Mesodermal cell (in vitro differentiated cells): ENCODE measurements at regions not wholly inside any gene's neighbourhood (a gene's known extent, or its start where the extent isn't known, plus 50 kb on each side); places are given as distances from the start of the nearest gene placed in this dataset.

Experiments
- H3K27ac ChIP-seq: 2 replicates; pipeline ENCODE4 v1.7.0; 2013; ENCODE audit warnings: mild to moderate bottlenecking, low read depth, low read length, moderate library complexity; ENCODE audit not compliant: severe bottlenecking
- H3K36me3 ChIP-seq: 2 replicates; pipeline ENCODE4 v1.7.1; 2013; ENCODE audit warnings: mild to moderate bottlenecking, low read length, moderate library complexity; ENCODE audit not compliant: control insufficient read depth, insufficient read depth
- H3K4me1 ChIP-seq: one replicate; pipeline ENCODE4 v1.7.1; 2013; ENCODE audit warnings: mild to moderate bottlenecking, low read length; ENCODE audit not compliant: insufficient read depth, control insufficient read depth, poor library complexity, severe bottlenecking
- H3K4me3 ChIP-seq: 2 replicates; pipeline ENCODE4 v1.7.0; 2013; ENCODE audit warnings: low read length, control low read depth, mild to moderate bottlenecking; ENCODE audit not compliant: insufficient read depth, poor library complexity, severe bottlenecking; ENCODE audit errors: extremely low read depth
- H3K9me3 ChIP-seq: 2 replicates; pipeline ENCODE4 v1.7.1; 2013; ENCODE audit warnings: mild to moderate bottlenecking, low read length, moderate library complexity; ENCODE audit not compliant: control insufficient read depth
- WGBS, 2 experiments: methylation state at CpG; one replicate each; pipeline ENCODE4 v1.1.5; 2013; ENCODE audit warnings: missing lambda C conversion rate in 2 of 2; ENCODE audit not compliant: insufficient coverage in 2 of 2; 5-methylcytosine and 5-hydroxymethylcytosine counted together

GRCh38 chr1:55997536-55997935 is 581.8 kb downstream of the PLPP3 start:
- Histone ChIP-seq H3K4me1 (no peaks in the 10 kb centered on the region), H3K27ac (no peak overlapping the region)
- WGBS, 2 experiments = no CpG with 5 or more reads among the region's 1 CpG

DNA sequence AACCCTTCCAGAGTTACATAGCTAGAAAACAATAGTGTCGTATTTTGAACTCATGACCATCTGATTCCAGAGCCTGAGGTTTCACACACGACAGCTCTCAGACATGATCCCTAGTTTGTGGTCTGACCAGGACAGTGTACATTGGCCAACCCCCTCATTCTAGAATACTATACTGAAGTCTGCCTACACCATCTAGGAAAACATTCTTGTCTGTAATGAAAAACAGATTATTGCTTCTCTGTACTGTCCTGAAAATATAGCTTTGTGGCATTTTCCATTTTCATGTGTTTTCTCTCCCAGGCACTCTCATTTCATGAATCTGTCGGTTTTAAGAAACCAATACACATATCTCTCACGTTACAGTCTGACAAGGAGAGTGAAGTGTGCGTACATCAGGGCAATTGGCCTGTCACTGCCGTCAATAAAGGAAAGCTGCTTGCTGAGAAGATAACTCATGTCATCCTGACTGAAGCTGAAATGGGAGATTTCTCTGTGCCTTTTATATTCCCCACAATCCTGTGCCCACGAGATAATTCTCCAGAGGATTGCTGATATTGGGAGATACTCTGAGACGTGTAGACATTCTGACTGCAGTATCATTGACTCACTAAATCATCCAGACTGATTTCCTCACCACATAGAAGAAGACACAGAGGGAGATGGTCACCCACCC is 585.6 kb downstream of the PLPP3 start:
- Histone ChIP-seq H3K4me3 (no peak overlapping the region), H3K4me1 (no peaks in the 10 kb centered on the region), H3K36me3 (no peaks in the 10 kb centered on the region), H3K9me3 (peaks cover 7% of the 10 kb centered on the region), H3K27ac (no peak overlapping the region)
- WGBS, 2 experiments = 92 to 94% methylated on average over 4 to 6 of the region's 8 CpGs

More at GRCh38 chr1:55997536-55997935, 581.8 kb downstream of the PLPP3 start:
- no peaks in the 10 kb centered on the region for H3K36me3 ChIP-seq
- H3K4me3 ChIP-seq = no peak overlapping the region
- H3K9me3 ChIP-seq = peaks cover 7% of the 10 kb centered on the region

DNA sequence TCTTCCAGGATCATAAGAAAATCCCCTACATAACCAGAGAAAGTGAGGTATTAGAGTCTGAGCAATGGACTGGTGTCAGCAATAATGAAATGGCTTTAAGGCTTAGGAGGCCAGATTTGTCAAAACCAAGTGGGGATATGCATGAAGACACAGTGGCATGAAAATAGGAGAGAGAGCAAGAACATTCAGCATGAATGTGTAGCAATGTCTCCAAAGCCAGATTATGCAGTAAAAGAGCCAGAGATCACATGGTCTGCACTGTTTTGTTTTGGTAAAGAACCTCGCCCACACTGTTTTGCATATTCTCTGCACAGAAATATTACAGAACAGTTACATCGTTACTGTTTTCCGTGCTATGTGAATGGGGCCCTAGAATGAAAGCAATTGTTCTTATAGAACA is 589.4 kb downstream of the PLPP3 start:
- 96 to 100% methylated on average over 2 to 3 of the region's 3 CpGs for WGBS, 2 experiments
- Histone ChIP-seq H3K9me3 (no peaks in the 10 kb centered on the region), H3K4me1 (no peaks in the 10 kb centered on the region), H3K27ac (no peak overlapping the region), H3K36me3 (no peaks in the 10 kb centered on the region), H3K4me3 (no peak overlapping the region)

DNA sequence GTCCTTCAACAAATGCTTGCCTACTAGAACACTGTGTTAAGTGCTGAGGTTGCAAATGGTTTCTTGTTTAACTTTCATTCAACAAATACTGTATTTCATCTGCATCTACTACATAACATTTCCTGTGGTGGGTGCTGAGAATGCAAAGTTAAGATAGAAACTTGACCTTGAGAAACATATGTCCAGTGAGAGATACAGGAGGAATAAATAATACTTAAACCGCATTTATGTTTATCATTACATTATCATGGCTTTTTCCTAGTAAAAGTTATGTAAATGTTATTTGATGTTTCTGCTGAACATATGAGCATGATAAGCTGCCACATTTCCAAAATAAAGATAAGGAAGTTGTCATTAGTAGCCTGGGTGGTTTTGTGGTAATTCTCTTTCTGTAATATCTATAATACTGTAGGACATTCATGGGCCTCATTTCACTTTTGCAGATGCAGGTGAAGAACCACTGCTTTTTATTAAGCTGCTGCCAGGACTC is 590.4 kb downstream of the PLPP3 start:
- Histone ChIP-seq H3K36me3 (no peaks in the 10 kb centered on the region), H3K27ac (no peak overlapping the region), H3K4me3 (no peak overlapping the region), H3K4me1 (no peaks in the 10 kb centered on the region), H3K9me3 (no peaks in the 10 kb centered on the region)
- WGBS, 2 experiments = no CpG with 5 or more reads among the region's 1 CpG

DNA sequence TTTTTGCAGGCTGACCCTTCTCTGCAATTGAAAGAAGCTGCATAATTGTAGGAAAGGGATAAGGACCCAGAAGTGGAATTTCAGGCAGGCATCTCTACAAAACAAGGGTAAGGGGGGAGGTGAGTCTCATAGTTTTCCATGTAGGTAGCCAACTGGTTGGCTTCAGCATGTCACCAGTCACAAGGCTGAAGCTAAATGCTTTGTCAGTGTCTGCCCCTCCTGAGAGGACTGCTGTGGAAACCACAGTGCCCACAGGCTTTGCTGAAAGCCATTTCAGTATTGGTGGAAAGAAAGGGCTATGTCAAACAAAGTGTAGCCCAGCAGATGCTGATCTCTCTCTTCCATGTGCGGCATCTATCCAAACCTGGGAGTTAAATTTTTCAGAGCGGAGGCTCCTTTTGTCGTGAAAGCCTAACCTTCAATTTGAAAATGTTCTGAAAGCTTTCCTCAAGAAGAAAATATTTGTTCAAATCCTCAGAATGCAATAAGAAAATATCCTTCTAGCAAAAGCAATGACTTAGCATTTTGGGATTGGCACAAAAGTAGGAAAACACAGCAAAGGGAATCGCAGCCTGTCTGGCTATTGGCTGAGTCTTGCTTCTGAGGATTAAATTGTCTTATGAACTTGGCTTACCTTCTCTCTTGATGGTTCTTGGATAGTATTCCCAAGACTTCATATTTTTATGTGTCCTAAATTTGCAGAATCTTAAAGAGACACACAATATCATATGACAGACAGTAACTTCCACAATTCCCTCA is 591.7 kb downstream of the PLPP3 start:
- no peak overlapping the region for H3K4me3 ChIP-seq
- no peaks in the 10 kb centered on the region for H3K36me3 ChIP-seq
- no peaks in the 10 kb centered on the region for H3K9me3 ChIP-seq
- H3K27ac ChIP-seq = no peak overlapping the region
- H3K4me1 ChIP-seq = no peaks in the 10 kb centered on the region
- 83 to 90% methylated on average over 3 of the region's 4 CpGs for WGBS, 2 experiments

DNA sequence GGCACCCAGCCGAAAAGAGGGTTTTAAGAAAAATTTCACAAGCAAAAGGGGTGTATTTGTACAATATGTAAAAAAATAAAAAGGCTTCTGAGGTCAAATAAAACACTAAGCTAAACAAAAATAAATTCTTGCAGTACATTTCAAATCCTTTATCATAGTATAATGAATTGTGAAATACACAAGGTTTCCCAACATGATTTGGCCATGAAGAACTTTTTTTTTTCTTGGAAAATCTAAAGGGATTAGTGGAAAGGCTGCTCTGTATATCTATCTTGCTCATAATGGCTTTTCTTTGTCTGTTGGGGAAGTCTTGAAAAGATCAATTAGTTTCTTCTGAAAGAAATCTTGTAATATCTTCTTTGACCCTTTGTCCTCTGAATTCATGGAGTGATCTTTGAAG is 593.4 kb downstream of the PLPP3 start:
- Histone ChIP-seq H3K4me3 (no peak overlapping the region), H3K27ac (no peak overlapping the region), H3K9me3 (no peaks in the 10 kb centered on the region), H3K36me3 (no peaks in the 10 kb centered on the region), H3K4me1 (no peaks in the 10 kb centered on the region)
- WGBS, 2 experiments = no CpG with 5 or more reads among the region's 1 CpG

GRCh38 chr1:55981010-55981650 is 598.2 kb downstream of the PLPP3 start:
- WGBS, 2 experiments = no CpG with 5 or more reads among the region's 2 CpGs
- no peaks in the 10 kb centered on the region for H3K4me1 ChIP-seq

GRCh38 chr1:55980582-55980981 is 598.8 kb downstream of the PLPP3 start:
- H3K9me3 ChIP-seq = no peaks in the 10 kb centered on the region
- no peaks in the 10 kb centered on the region for H3K4me1 ChIP-seq
- 86 to 100% methylated on average over 1 of the region's 4 CpGs for WGBS, 2 experiments
- no peak overlapping the region for H3K4me3 ChIP-seq
- H3K27ac ChIP-seq = no peak overlapping the region
- H3K36me3 ChIP-seq = no peaks in the 10 kb centered on the region

More at GRCh38 chr1:55981010-55981650, 598.2 kb downstream of the PLPP3 start:
- Histone ChIP-seq H3K36me3 (no peaks in the 10 kb centered on the region), H3K4me3 (no peak overlapping the region), H3K27ac (no peak overlapping the region), H3K9me3 (no peaks in the 10 kb centered on the region)

DNA sequence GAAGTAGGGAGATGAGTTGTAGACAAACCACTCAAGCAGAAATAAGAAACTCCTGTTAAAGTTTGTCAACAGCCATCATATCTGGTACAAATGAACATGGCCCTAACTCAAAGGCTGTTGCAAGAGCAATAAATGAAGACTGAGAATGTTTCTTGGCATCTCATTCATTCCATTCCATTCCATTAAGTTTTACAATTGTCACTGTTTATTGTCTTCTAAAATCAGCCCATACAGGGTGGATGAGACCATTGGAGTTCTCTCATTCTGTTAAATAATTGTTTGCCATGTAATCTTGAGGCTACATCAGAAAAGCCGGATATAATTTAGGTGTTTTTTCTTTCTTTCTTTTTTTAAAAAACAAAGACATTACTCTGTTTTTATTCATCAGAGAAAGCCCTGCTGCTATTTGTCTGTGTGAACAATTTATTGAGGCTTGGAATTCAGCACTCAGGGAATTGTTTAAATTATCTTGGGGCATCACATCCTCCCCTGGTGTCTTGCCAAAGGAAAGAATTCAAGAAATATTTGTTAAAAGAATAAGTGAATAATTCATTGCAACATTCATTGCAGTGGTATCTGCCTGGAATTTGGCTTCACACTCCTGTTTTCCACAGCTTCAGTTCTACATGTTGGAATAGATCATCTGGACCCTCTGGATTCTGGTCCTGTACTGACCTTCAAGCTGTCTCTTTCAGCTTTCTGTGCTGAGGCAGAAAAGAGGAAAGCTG is 604.5 kb downstream of the PLPP3 start:
- Histone ChIP-seq H3K4me3 (no peak overlapping the region), H3K27ac (no peak overlapping the region), H3K9me3 (no peaks in the 10 kb centered on the region), H3K4me1 (no peaks in the 10 kb centered on the region), H3K36me3 (no peaks in the 10 kb centered on the region)
- no CpG with 5 or more reads among the region's 1 CpG for WGBS, 2 experiments

GRCh38 chr1:55970526-55971110 is 608.7 kb downstream of the PLPP3 start:
- Histone ChIP-seq H3K4me3 (no peak overlapping the region), H3K27ac (no peak overlapping the region), H3K36me3 (no peaks in the 10 kb centered on the region), H3K4me1 (no peaks in the 10 kb centered on the region), H3K9me3 (no peaks in the 10 kb centered on the region)
